ENCODE measurements at regions not wholly inside any gene's neighbourhood (a gene's known extent, or its start where the extent isn't known, plus 50 kb on each side); places are given as distances from the start of the nearest gene placed in this dataset.

GRCh38 chr4:116215622-116216021 lies 869.8 kb downstream of the TRAM1L1 start:
- no peaks in the 10 kb centered on the region for H4K20me1 ChIP-seq (ENCODE audit: insufficient read depth, poor library complexity, severe bottlenecking)
- H3K4me3 ChIP-seq = no peak overlapping the region
- H2AFZ ChIP-seq = no peak overlapping the region
- H3K9me2 ChIP-seq (replicated peaks; ENCODE audit: insufficient read depth) = no peaks in the 10 kb centered on the region
- H3K27me3 ChIP-seq = no peaks in the 10 kb centered on the region
- DNase-seq (ENCODE audit: low spot score) = no peak
- no peak overlapping the region for H3K4me2 ChIP-seq
- WGBS (ENCODE audit: low lambda C conversion rate, missing lambda C conversion rate) = 79% methylated on average over 1 of the region's 1 CpG
- TF ChIP-seq EZH2phosphoT487 (IDR thresholded peaks at IDR 0.05; ENCODE audit: low read depth, severe bottlenecking, unreplicated experiment) (no peak), CTCF (IDR thresholded peaks at IDR 0.05; ENCODE audit: poor library complexity) (no peak), EZH2 (IDR thresholded peaks at IDR 0.05; ENCODE audit: borderline replicate concordance) (no peak)
- no peak overlapping the region for H3K27ac ChIP-seq
- H3K36me3 ChIP-seq (replicated peaks; ENCODE audit: insufficient read depth, low read depth) = no peaks in the 10 kb centered on the region
- no peaks in the 10 kb centered on the region for H3K4me1 ChIP-seq (ENCODE audit: insufficient read depth)
- no peaks in the 10 kb centered on the region for H3K79me2 ChIP-seq
- no peaks in the 10 kb centered on the region for H3K9me3 ChIP-seq (ENCODE audit: low read depth)

- no peak overlapping the region for H3K27ac ChIP-seq
- no peaks in the 10 kb centered on the region for H3K27me3 ChIP-seq
- no peaks in the 10 kb centered on the region for H4K20me1 ChIP-seq (ENCODE audit: insufficient read depth, poor library complexity, severe bottlenecking)
- whole genome bisulfite sequencing (ENCODE audit: low lambda C conversion rate, missing lambda C conversion rate) = 74% methylated on average over 1 of the region's 1 CpG
- no peak overlapping the region for H2AFZ ChIP-seq
- H3K36me3 ChIP-seq (replicated peaks; ENCODE audit: insufficient read depth, low read depth) = no peaks in the 10 kb centered on the region
- H3K4me1 ChIP-seq (ENCODE audit: insufficient read depth) = no peaks in the 10 kb centered on the region
- no peak overlapping the region for H3K4me3 ChIP-seq
- H3K9me2 ChIP-seq (replicated peaks; ENCODE audit: insufficient read depth) = no peaks in the 10 kb centered on the region
- no peak overlapping the region for H3K4me2 ChIP-seq
- H3K79me2 ChIP-seq = no peaks in the 10 kb centered on the region
- TF ChIP-seq CTCF (IDR thresholded peaks at IDR 0.05; ENCODE audit: poor library complexity) (no peak), EZH2 (IDR thresholded peaks at IDR 0.05; ENCODE audit: borderline replicate concordance) (no peak), EZH2phosphoT487 (IDR thresholded peaks at IDR 0.05; ENCODE audit: low read depth, severe bottlenecking, unreplicated experiment) (no peak)
- no peak for DNase-seq (ENCODE audit: low spot score)
- no peaks in the 10 kb centered on the region for H3K9me3 ChIP-seq (ENCODE audit: low read depth)
Observed at GRCh38 chr4:116202524-116202923, 882.9 kb downstream of the TRAM1L1 start.

- Histone ChIP-seq H2AFZ (no peak overlapping the region), H3K9me3 (ENCODE audit: low read depth) (no peaks in the 10 kb centered on the region), H3K4me1 (ENCODE audit: insufficient read depth) (no peaks in the 10 kb centered on the region), H3K4me3 (no peak overlapping the region), H3K4me2 (no peak overlapping the region), H3K27ac (no peak overlapping the region), H3K36me3 (replicated peaks; ENCODE audit: insufficient read depth, low read depth) (no peaks in the 10 kb centered on the region), H4K20me1 (ENCODE audit: insufficient read depth, poor library complexity, severe bottlenecking) (no peaks in the 10 kb centered on the region), H3K79me2 (no peaks in the 10 kb centered on the region), H3K9me2 (replicated peaks; ENCODE audit: insufficient read depth) (no peaks in the 10 kb centered on the region), H3K27me3 (no peaks in the 10 kb centered on the region)
- DNase-seq (ENCODE audit: low spot score) = no peak
- 87% methylated on average over 3 of the region's 3 CpGs for WGBS (ENCODE audit: low lambda C conversion rate, missing lambda C conversion rate)
- TF ChIP-seq CTCF (IDR thresholded peaks at IDR 0.05; ENCODE audit: poor library complexity) (no peak), EZH2 (IDR thresholded peaks at IDR 0.05; ENCODE audit: borderline replicate concordance) (no peak), EZH2phosphoT487 (IDR thresholded peaks at IDR 0.05; ENCODE audit: low read depth, severe bottlenecking, unreplicated experiment) (no peak)
Observed at GRCh38 chr4:116197317-116197809, 888.0 kb downstream of the TRAM1L1 start.

- no peak for TF ChIP-seq EZH2 (IDR thresholded peaks at IDR 0.05; ENCODE audit: borderline replicate concordance)
- TF ChIP-seq EZH2phosphoT487 (IDR thresholded peaks at IDR 0.05; ENCODE audit: low read depth, severe bottlenecking, unreplicated experiment) = no peak
- no peak for TF ChIP-seq CTCF (IDR thresholded peaks at IDR 0.05; ENCODE audit: poor library complexity)
- H3K9me3 ChIP-seq (ENCODE audit: low read depth) = no peaks in the 10 kb centered on the region
- H4K20me1 ChIP-seq (ENCODE audit: insufficient read depth, poor library complexity, severe bottlenecking) = no peaks in the 10 kb centered on the region
- no peak overlapping the region for H2AFZ ChIP-seq
- no peak overlapping the region for H3K27ac ChIP-seq
- H3K9me2 ChIP-seq (replicated peaks; ENCODE audit: insufficient read depth) = no peaks in the 10 kb centered on the region
- no peak overlapping the region for H3K4me2 ChIP-seq
- H3K4me1 ChIP-seq (ENCODE audit: insufficient read depth) = no peaks in the 10 kb centered on the region
- no peaks in the 10 kb centered on the region for H3K27me3 ChIP-seq
- DNase-seq (ENCODE audit: low spot score) = no peak
- no peaks in the 10 kb centered on the region for H3K79me2 ChIP-seq
- no peaks in the 10 kb centered on the region for H3K36me3 ChIP-seq (replicated peaks; ENCODE audit: insufficient read depth, low read depth)
- no peak overlapping the region for H3K4me3 ChIP-seq
Observed at GRCh38 chr4:116183241-116183640, 902.1 kb downstream of the TRAM1L1 start.

Measured in hepatocyte (in vitro differentiated cells).